ENCODE measurements at regions not wholly inside any gene's neighbourhood (a gene's known extent, or its start where the extent isn't known, plus 50 kb on each side); places are given as distances from the start of the nearest gene placed in this dataset.

DNA sequence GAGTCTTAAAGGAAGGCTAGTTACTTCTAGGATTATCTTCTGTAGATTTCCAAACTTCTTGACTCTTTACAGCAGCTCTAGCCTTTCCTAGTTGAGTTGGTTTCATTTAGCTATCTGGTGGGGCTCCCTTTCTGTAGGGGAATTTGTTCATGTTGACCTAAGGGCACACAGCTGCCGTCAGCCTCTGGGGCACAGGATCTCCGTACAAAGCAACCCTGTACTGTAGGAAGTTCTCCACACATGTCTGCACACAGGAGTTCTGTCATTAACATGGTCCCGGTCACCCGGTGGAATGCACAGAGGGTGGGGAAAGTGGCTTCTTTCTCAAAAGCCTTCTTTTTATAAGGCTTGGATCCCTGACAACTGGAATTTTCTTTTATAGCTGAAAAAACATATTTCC lies 88.7 kb upstream of the TNIK start:
- no peak for ATAC-seq (replicated peaks in 1 of 4)
- WGBS (ENCODE audit: insufficient coverage) = no CpG with 5 or more reads among the region's 4 CpGs
- H3K27ac Mint-ChIP-seq = no peak overlapping the region

DNA sequence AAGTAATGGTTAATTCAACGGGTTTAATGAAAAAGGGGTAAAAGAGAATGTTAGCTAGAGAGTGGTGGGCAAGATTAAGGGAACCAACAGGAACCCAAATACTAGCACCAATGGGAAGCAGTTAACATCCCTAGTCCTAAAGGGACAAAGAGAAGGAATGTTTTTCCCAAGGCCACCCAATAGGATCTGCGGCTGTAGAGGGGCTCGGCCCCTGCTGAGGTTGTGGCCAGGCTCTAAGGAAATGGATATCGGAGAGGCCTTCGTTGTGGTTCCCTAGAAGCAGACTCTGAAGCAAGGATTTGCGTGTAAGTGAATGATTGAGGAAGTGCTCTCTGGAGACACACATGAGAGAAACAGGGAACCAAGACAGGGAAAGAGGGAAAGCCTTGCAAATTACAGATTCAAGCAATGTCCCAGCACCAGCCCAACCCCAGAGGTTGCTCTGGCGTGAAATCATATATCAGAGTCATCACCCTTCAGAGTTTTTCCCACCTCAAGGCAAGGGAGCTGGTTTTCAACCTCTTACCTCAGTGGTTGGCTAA lies 83.6 kb upstream of the TNIK start:
- peaks cover 0 to 5% of the 10 kb centered on the region in 2 experiments for H3K4me1 ChIP-seq (ENCODE audit: control insufficient read depth in 1 of 2, extremely low read depth in 1 of 2, insufficient read depth in 2 of 2, low read length in 2 of 2)
- DNase-seq (no peak), ATAC-seq (replicated peaks in 1 of 4) (no peak)
- ChIA-PET CTCF (no interaction called here), POLR2A (no interaction called here)
- Mint-ChIP-seq H3K27ac (no peak overlapping the region), H3K4me1 (peaks cover 0 to 9% (median 4%) of the 10 kb centered on the region in 3 donors), H3K36me3 (no peaks in the 10 kb centered on the region), H3K9me3 (no peaks in the 10 kb centered on the region), H3K4me3 (no peak overlapping the region), H3K27me3 (no peaks in the 10 kb centered on the region)
- H3K9me3 ChIP-seq = no peaks in the 10 kb centered on the region
- 94% methylated on average over 6 of the region's 7 CpGs for WGBS (ENCODE audit: insufficient coverage)
- no peaks in the 10 kb centered on the region for H3K27me3 ChIP-seq (replicated peaks in 1 of 2; ENCODE audit: control insufficient read depth in 2 of 2, extremely low read depth in 1 of 2, insufficient read depth in 2 of 2, low read length in 1 of 2)
- no peak overlapping the region for H3K27ac ChIP-seq (ENCODE audit: low read length)
- no peak overlapping the region for H3K4me3 ChIP-seq (ENCODE audit: control insufficient read depth in 1 of 2, extremely low read depth in 1 of 2, low read length in 1 of 2)
- H3K36me3 ChIP-seq (ENCODE audit: control insufficient read depth in 2 of 2, extremely low read depth in 1 of 2, insufficient read depth in 1 of 2, low read length in 1 of 2) = no peaks in the 10 kb centered on the region

More for the DNA sequence above, 88.7 kb upstream of the TNIK start:
- Mint-ChIP-seq H3K27me3 (no peaks in the 10 kb centered on the region), H3K4me1 (peaks cover 0 to 9% (median 4%) of the 10 kb centered on the region in 3 donors), H3K9me3 (no peaks in the 10 kb centered on the region), H3K36me3 (no peaks in the 10 kb centered on the region), H3K4me3 (no peak overlapping the region)
- Histone ChIP-seq H3K4me3 (ENCODE audit: control insufficient read depth in 1 of 2, extremely low read depth in 1 of 2, low read length in 1 of 2) (no peak overlapping the region), H3K9me3 (no peaks in the 10 kb centered on the region), H3K27me3 (replicated peaks in 1 of 2; ENCODE audit: control insufficient read depth in 2 of 2, extremely low read depth in 1 of 2, insufficient read depth in 2 of 2, low read length in 1 of 2) (no peaks in the 10 kb centered on the region), H3K4me1 (ENCODE audit: control insufficient read depth in 1 of 2, extremely low read depth in 1 of 2, insufficient read depth in 2 of 2, low read length in 2 of 2) (peaks cover 0 to 5% of the 10 kb centered on the region in 2 experiments), H3K27ac (ENCODE audit: low read length) (no peak overlapping the region), H3K36me3 (ENCODE audit: control insufficient read depth in 2 of 2, extremely low read depth in 1 of 2, insufficient read depth in 1 of 2, low read length in 1 of 2) (no peaks in the 10 kb centered on the region)
- DNase-seq = no peak
- POLR2A ChIA-PET = no interaction called here
- CTCF ChIA-PET = interaction anchor here (0.6 to 1.5 kb wide), 3 partner anchors 11 to 654 kb away, joined by 3 read pairs; no protein-coding TSS in a partner anchor

DNA sequence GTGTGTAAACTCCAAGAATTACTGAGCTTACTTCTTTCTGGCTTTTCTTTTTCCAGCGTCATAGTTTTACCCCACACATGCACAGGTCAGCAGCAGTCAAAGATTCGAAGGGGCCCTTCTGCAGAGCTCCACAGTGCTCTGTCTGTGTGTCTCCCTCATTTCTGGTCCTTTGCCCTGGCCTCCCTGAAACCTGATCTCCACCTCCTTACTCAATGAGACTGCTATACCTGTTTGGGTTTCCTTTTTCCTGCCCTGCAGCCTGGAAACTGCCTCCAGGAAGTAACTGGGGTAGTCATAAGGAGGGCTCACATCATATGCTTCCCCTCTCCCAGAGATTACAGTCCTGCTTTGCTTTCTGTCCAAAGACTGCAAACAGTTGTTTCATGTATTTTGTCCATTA lies 82.8 kb upstream of the TNIK start:
- H3K27ac ChIP-seq (ENCODE audit: low read length) = no peak overlapping the region
- CTCF ChIA-PET = interaction anchor here in 1 of 2 donors (0.6 kb wide), 1 partner anchor 477 kb away, joined by 3 read pairs; no protein-coding TSS in a partner anchor

GRCh38 chr3:171541647-171542046 lies 81.4 kb upstream of the TNIK start:
- Histone ChIP-seq H3K27me3 (replicated peaks in 1 of 2; ENCODE audit: control insufficient read depth in 2 of 2, extremely low read depth in 1 of 2, insufficient read depth in 2 of 2, low read length in 1 of 2) (no peaks in the 10 kb centered on the region), H3K27ac (ENCODE audit: low read length) (no peak overlapping the region), H3K4me1 (ENCODE audit: control insufficient read depth in 1 of 2, extremely low read depth in 1 of 2, insufficient read depth in 2 of 2, low read length in 2 of 2) (peaks cover 0 to 5% of the 10 kb centered on the region in 2 experiments), H3K9me3 (no peaks in the 10 kb centered on the region), H3K36me3 (ENCODE audit: control insufficient read depth in 2 of 2, extremely low read depth in 1 of 2, insufficient read depth in 1 of 2, low read length in 1 of 2) (no peaks in the 10 kb centered on the region), H3K4me3 (ENCODE audit: control insufficient read depth in 1 of 2, extremely low read depth in 1 of 2, low read length in 1 of 2) (no peak overlapping the region)
- Mint-ChIP-seq H3K27me3 (no peaks in the 10 kb centered on the region), H3K4me3 (no peak overlapping the region), H3K27ac (no peak overlapping the region), H3K36me3 (no peaks in the 10 kb centered on the region), H3K9me3 (no peaks in the 10 kb centered on the region), H3K4me1 (peaks cover 4 to 9% (median 5%) of the 10 kb centered on the region in 3 donors)
- DNase-seq (no peak), ATAC-seq (replicated peaks in 1 of 4) (no peak)
- ChIA-PET POLR2A (no interaction called here), CTCF (interaction anchor here (0.5 to 0.7 kb wide), 2 partner anchors 64 to 1350 kb away, joined by 3 to 4 read pairs; no protein-coding TSS in a partner anchor)

More for the DNA sequence above, 82.8 kb upstream of the TNIK start:
- Histone ChIP-seq H3K27me3 (replicated peaks in 1 of 2; ENCODE audit: control insufficient read depth in 2 of 2, extremely low read depth in 1 of 2, insufficient read depth in 2 of 2, low read length in 1 of 2) (no peaks in the 10 kb centered on the region), H3K9me3 (no peaks in the 10 kb centered on the region), H3K4me3 (ENCODE audit: control insufficient read depth in 1 of 2, extremely low read depth in 1 of 2, low read length in 1 of 2) (no peak overlapping the region), H3K36me3 (ENCODE audit: control insufficient read depth in 2 of 2, extremely low read depth in 1 of 2, insufficient read depth in 1 of 2, low read length in 1 of 2) (no peaks in the 10 kb centered on the region), H3K4me1 (ENCODE audit: control insufficient read depth in 1 of 2, extremely low read depth in 1 of 2, insufficient read depth in 2 of 2, low read length in 2 of 2) (peaks cover 0 to 5% of the 10 kb centered on the region in 2 experiments)
- ATAC-seq (replicated peaks in 1 of 4) = no peak
- no peak overlapping the region for H3K4me3 Mint-ChIP-seq
- DNase-seq = no peak
- POLR2A ChIA-PET = no interaction called here
- H3K9me3 Mint-ChIP-seq = no peaks in the 10 kb centered on the region
- peaks cover 4 to 9% (median 4%) of the 10 kb centered on the region in 3 donors for H3K4me1 Mint-ChIP-seq
- WGBS (ENCODE audit: insufficient coverage) = 88% methylated on average over 2 of the region's 2 CpGs
- no peaks in the 10 kb centered on the region for H3K27me3 Mint-ChIP-seq
- no peak overlapping the region for H3K27ac Mint-ChIP-seq
- no peaks in the 10 kb centered on the region for H3K36me3 Mint-ChIP-seq

- H3K36me3 Mint-ChIP-seq = no peaks in the 10 kb centered on the region
- H3K4me1 Mint-ChIP-seq = peaks cover 4 to 9% (median 5%) of the 10 kb centered on the region in 3 donors
- POLR2A ChIA-PET = no interaction called here
- no peak overlapping the region for H3K27ac Mint-ChIP-seq
- no peaks in the 10 kb centered on the region for H3K9me3 Mint-ChIP-seq
- H3K4me3 Mint-ChIP-seq = no peak overlapping the region
- CTCF ChIA-PET = interaction anchor here in 1 of 2 donors (0.5 kb wide), 1 partner anchor 63 kb away, joined by 3 read pairs; no protein-coding TSS in a partner anchor
- no CpG with 5 or more reads among the region's 2 CpGs for WGBS (ENCODE audit: insufficient coverage)
- no peaks in the 10 kb centered on the region for H3K27me3 ChIP-seq (replicated peaks in 1 of 2; ENCODE audit: control insufficient read depth in 2 of 2, extremely low read depth in 1 of 2, insufficient read depth in 2 of 2, low read length in 1 of 2)
- ATAC-seq (replicated peaks in 1 of 4) = no peak
- no peaks in the 10 kb centered on the region for H3K36me3 ChIP-seq (ENCODE audit: control insufficient read depth in 2 of 2, extremely low read depth in 1 of 2, insufficient read depth in 1 of 2, low read length in 1 of 2)
- no peaks in the 10 kb centered on the region for H3K9me3 ChIP-seq
- H3K4me3 ChIP-seq (ENCODE audit: control insufficient read depth in 1 of 2, extremely low read depth in 1 of 2, low read length in 1 of 2) = no peak overlapping the region
- peaks cover 0 to 5% of the 10 kb centered on the region in 2 experiments for H3K4me1 ChIP-seq (ENCODE audit: control insufficient read depth in 1 of 2, extremely low read depth in 1 of 2, insufficient read depth in 2 of 2, low read length in 2 of 2)
- H3K27me3 Mint-ChIP-seq = no peaks in the 10 kb centered on the region
- H3K27ac ChIP-seq (ENCODE audit: low read length) = no peak overlapping the region
- no peak for DNase-seq
These were observed 81.0 kb upstream of the TNIK start for GRCh38 chr3:171541181-171541580.

GRCh38 chr3:171535799-171536198 lies 75.6 kb upstream of the TNIK start:
- Mint-ChIP-seq H3K9me3 (no peaks in the 10 kb centered on the region), H3K36me3 (no peaks in the 10 kb centered on the region), H3K4me3 (no peak overlapping the region), H3K4me1 (peaks cover 0 to 5% (median 0%) of the 10 kb centered on the region in 3 donors), H3K27me3 (no peaks in the 10 kb centered on the region), H3K27ac (no peak overlapping the region)
- H3K27me3 ChIP-seq (replicated peaks in 1 of 2; ENCODE audit: control insufficient read depth in 2 of 2, extremely low read depth in 1 of 2, insufficient read depth in 2 of 2, low read length in 1 of 2) = no peaks in the 10 kb centered on the region
- no peaks in the 10 kb centered on the region for H3K4me1 ChIP-seq (ENCODE audit: control insufficient read depth in 1 of 2, extremely low read depth in 1 of 2, insufficient read depth in 2 of 2, low read length in 2 of 2)
- H3K9me3 ChIP-seq = no peaks in the 10 kb centered on the region
- POLR2A ChIA-PET = no interaction called here
- no peaks in the 10 kb centered on the region for H3K36me3 ChIP-seq (ENCODE audit: control insufficient read depth in 2 of 2, extremely low read depth in 1 of 2, insufficient read depth in 1 of 2, low read length in 1 of 2)
- H3K27ac ChIP-seq (ENCODE audit: low read length) = no peak overlapping the region
- ATAC-seq (replicated peaks in 1 of 4) (no peak), DNase-seq (no peak)
- no peak overlapping the region for H3K4me3 ChIP-seq (ENCODE audit: control insufficient read depth in 1 of 2, extremely low read depth in 1 of 2, low read length in 1 of 2)
- CTCF ChIA-PET = interaction anchor here in 1 of 2 donors (0.7 kb wide), 1 partner anchor 39 kb away, joined by 4 read pairs; no protein-coding TSS in a partner anchor
- 67% methylated on average over 1 of the region's 2 CpGs for WGBS (ENCODE audit: insufficient coverage)
